OCI-LY3 (cell line): ENCODE measurements at regions not wholly inside any gene's neighbourhood (a gene's known extent, or its start where the extent isn't known, plus 50 kb on each side); places are given as distances from the start of the nearest gene placed in this dataset.

Experiments used
- H2AFZ ChIP-seq: fragments of 200-600, 300-600 bp; shearing (Covaris generic); 2 replicates; pipeline ENCODE4 v1.6.0; 2014; ENCODE audit warnings: antibody characterized with exemption, low read depth, low read length
- H3K27ac ChIP-seq: fragments of 200-600, 300-600 bp; sonication (generic); 2 replicates; pipeline ENCODE4 v1.5.1; 2014; ENCODE audit warnings: mild to moderate bottlenecking, low read length, moderate library complexity, mixed read lengths
- H3K27me3 ChIP-seq: fragments of 200-600, 300-600 bp; sonication (generic); 2 replicates; pipeline ENCODE4 v1.6.1; 2014; ENCODE audit warnings: low read depth, low read length, mixed read lengths
- H3K36me3 ChIP-seq: fragments of 200-600, 300-600 bp; sonication (generic); replicated peaks from 2 replicates; pipeline ENCODE3; 2014; ENCODE audit warnings: low read depth, low read length, mixed read lengths
- H3K4me1 ChIP-seq: fragments of 300-600, 200-600 bp; sonication (generic); 2 replicates; pipeline ENCODE4 v1.6.1; 2014; ENCODE audit warnings: low read length, mixed read lengths
- H3K4me2 ChIP-seq: fragments of 200-600, 300-600 bp; sonication (generic); 2 replicates; pipeline ENCODE4 v1.6.1; 2014; ENCODE audit warnings: low read length, mixed read lengths
- H3K4me3 ChIP-seq: fragments of 300-600, 200-600 bp; sonication (generic); 2 replicates; pipeline ENCODE4 v1.5.1; 2014; ENCODE audit warnings: antibody characterized with exemption, mild to moderate bottlenecking, low read length, moderate library complexity
- H3K79me2 ChIP-seq: fragments of 300-600, 200-600 bp; shearing (Covaris generic); 2 replicates; pipeline ENCODE4 v1.6.1; 2014; ENCODE audit warnings: mild to moderate bottlenecking, low read length, mixed read lengths
- H3K9ac ChIP-seq: fragments of 300-600, 200-600 bp; shearing (Covaris generic); 2 replicates; pipeline ENCODE4 v1.6.0; 2014; ENCODE audit warnings: mild to moderate bottlenecking, low read length, moderate library complexity
- H3K9me3 ChIP-seq: fragments of 200-600, 300-600 bp; shearing (Covaris generic); 2 replicates; pipeline ENCODE4 v1.6.1; 2014; ENCODE audit warnings: low read length, mixed read lengths; ENCODE audit not compliant: insufficient read depth
- H4K20me1 ChIP-seq: fragments of 200-600, 300-600 bp; sonication (generic); 2 replicates; pipeline ENCODE4 v1.6.1; 2016; ENCODE audit warnings: low read length, mixed read lengths; ENCODE audit not compliant: insufficient read depth
- CTCF ChIP-seq: fragments of 200-600, 300-600 bp; sonication (generic); IDR thresholded peaks from 2 replicates; pipeline ENCODE4 v1.5.1; 2014; ENCODE audit warnings: antibody characterized with exemption, low read length, low read depth
- EZH2phosphoT487 ChIP-seq: fragments of 200-600 bp; shearing (Covaris generic); IDR thresholded peaks from 2 replicates; pipeline ENCODE4 v1.6.1; 2018; ENCODE audit warnings: antibody characterized with exemption, mixed run types, low read depth

DNA sequence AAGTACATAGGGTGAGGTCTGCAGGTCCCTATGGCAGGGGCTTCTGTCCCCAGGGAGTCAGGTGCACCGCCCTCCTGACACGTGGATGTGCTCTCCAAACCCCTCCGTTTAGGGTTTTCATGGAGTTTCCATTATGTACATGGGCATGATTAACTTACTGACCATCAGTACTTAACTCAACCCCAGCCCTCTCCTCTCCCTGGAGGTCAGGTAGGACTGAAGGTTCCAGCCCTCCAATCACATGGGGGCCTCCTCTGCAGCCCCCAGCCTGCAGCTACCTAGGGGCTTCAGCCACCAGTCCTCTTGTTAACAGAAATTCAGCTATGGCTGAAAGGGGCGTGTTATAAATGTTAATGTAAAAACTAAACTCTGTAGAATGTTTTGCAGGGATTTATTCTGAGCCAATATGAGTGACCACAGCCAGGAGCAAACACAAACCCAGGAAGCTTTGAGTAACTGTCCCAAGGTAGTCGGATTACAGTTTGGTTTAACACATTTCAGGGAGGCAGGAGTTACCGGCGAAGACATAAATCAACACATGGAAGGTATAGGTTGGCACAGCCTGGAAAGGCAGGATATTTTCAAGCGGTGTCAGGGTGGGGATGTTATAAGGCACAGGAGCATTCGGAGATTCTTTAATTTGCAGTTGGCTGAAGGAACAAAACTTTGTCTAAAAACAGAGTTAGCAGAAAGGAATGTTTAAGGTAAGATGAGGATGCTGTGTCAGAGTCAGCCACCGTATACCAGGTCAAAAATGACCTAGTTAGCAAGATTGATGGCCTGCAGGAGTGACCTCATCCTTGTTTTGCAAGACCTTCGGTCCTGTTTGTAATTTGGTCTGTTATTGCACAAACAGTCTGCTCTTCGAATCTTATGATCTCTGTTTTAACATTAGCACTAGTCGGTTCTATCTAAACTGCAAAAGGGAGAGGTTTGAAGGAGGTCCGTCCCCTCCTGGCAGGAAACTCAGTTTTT lies 75.2 kb downstream of the TNFAIP2 start:
- no peak overlapping the region for H3K4me3 ChIP-seq
- H3K27ac ChIP-seq: no peak overlapping the region
- no peaks in the 10 kb centered on the region for H3K4me1 ChIP-seq
- H4K20me1 ChIP-seq: no peaks in the 10 kb centered on the region
- H3K27me3 ChIP-seq: no peaks in the 10 kb centered on the region
- no peaks in the 10 kb centered on the region for H3K36me3 ChIP-seq
- H3K79me2 ChIP-seq: no peaks in the 10 kb centered on the region
- H2AFZ ChIP-seq: no peak overlapping the region
- TF ChIP-seq EZH2phosphoT487 (no peak), CTCF (no peak)
- H3K9me3 ChIP-seq: no peaks in the 10 kb centered on the region
- no peak overlapping the region for H3K9ac ChIP-seq
- H3K4me2 ChIP-seq: no peak overlapping the region

DNA sequence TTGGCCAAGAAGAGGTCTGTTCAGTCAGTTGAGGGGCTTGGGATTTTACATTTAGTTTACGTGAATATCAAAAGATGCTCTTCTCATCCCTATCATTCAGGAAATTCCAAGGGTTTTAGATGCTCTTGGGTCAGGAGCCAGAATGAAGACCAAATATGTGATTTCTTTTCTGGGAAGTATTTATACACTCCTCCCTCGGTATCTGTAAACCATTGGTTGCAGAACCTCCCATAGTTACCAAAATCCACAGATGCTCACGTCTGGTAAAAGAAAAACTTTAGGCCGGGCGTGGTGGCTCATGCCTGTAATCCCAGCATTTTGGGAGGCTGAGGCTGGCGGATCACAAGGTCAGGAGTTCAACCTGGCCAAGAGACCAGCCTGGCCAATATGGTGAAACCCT lies 75.9 kb downstream of the TNFAIP2 start:
- no peaks in the 10 kb centered on the region for H3K27me3 ChIP-seq

DNA sequence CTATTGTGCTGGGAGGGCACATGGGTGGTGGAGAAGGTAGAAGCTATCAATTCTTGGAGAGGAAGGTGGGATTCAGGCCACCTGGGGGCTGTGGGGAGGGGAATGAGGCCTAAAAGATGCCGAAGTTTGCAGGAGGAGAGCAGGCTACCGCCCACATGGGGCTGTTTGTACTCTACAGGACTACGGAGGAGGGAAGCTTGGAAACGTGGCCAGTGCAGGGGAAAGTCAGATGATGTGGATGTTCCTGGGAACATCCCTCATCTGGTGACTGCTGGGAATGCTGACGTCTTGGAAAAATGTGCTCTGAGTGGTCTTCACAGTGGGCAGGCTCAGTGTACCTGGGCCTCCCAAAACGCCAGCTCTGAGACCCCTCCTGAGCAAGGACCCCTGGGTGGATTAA lies 78.5 kb downstream of the TNFAIP2 start:
- H3K9me3 ChIP-seq: no peaks in the 10 kb centered on the region

More for the DNA sequence above, 75.9 kb downstream of the TNFAIP2 start:
- H3K9ac ChIP-seq: no peak overlapping the region
- no peak overlapping the region for H2AFZ ChIP-seq
- no peaks in the 10 kb centered on the region for H4K20me1 ChIP-seq
- H3K79me2 ChIP-seq: no peaks in the 10 kb centered on the region
- TF ChIP-seq EZH2phosphoT487: no peak
- TF ChIP-seq CTCF: no peak
- H3K27ac ChIP-seq: no peak overlapping the region
- no peaks in the 10 kb centered on the region for H3K36me3 ChIP-seq
- no peaks in the 10 kb centered on the region for H3K9me3 ChIP-seq
- H3K4me3 ChIP-seq: no peak overlapping the region
- H3K4me1 ChIP-seq: no peaks in the 10 kb centered on the region
- H3K4me2 ChIP-seq: no peak overlapping the region

More for the DNA sequence above, 78.5 kb downstream of the TNFAIP2 start:
- H3K27me3 ChIP-seq: no peaks in the 10 kb centered on the region
- no peaks in the 10 kb centered on the region for H3K79me2 ChIP-seq
- no peak overlapping the region for H3K9ac ChIP-seq
- H3K4me1 ChIP-seq: no peaks in the 10 kb centered on the region
- H3K4me2 ChIP-seq: no peak overlapping the region
- TF ChIP-seq EZH2phosphoT487: no peak
- TF ChIP-seq CTCF: no peak
- no peaks in the 10 kb centered on the region for H3K36me3 ChIP-seq
- no peak overlapping the region for H3K27ac ChIP-seq
- H3K4me3 ChIP-seq: no peak overlapping the region
- H4K20me1 ChIP-seq: no peaks in the 10 kb centered on the region
- no peak overlapping the region for H2AFZ ChIP-seq
